Renal cortex interstitium (tissue), 11 donors: ENCODE measurements at regions not wholly inside any gene's neighbourhood (a gene's known extent, or its start where the extent isn't known, plus 50 kb on each side); places are given as distances from the start of the nearest gene placed in this dataset.

ENCODE experiments used
- DNase-seq, 11 donors: peaks; one replicate each; pipeline ENCODE4 v3.0.0-alpha.2; 2013; ENCODE audit warnings: low read depth in 9 of 11, low spot score in 4 of 11; ENCODE audit errors: extremely low read depth in 1 of 11

GRCh38 chr1:29670752-29671151 is 434.4 kb downstream of the PTPRU start:
- DNase-seq = no peak

GRCh38 chr1:29669912-29670311 is 433.6 kb downstream of the PTPRU start:
- DNase-seq = no peak

- DNase-seq = no peak
Observed at GRCh38 chr1:29669158-29669871, 433.0 kb downstream of the PTPRU start.

DNA sequence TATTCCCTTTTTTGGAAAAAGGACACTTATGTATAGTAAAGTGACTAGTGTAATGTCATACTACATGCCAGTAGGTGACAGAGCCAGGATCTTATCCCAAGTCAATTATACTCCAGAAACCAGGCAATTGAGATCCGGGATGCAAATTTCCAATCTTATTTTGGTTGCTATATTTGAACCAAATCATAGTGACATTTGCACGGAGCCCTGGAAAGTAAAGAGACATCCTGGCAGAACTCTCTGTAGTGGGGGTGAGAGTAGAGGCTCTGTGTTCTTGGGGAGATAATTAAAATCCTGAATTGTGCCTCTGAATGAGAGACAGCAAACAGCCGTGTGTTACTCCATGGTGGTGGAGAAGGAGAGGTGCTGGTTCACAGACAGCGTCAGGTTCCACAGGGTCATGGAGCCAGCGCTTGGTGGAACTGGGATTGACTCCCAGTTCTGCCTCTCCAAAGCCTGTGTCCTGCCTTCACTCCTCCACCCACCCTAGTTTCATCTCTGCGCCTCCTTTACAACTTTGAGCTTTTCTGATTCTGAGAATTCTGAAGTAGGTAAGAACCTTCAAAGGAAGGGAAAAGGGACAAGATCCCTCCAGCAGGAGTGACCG is 432.3 kb downstream of the PTPRU start:
- no peak for DNase-seq

GRCh38 chr1:29667951-29668350 is 431.6 kb downstream of the PTPRU start:
- DNase-seq = no peak

DNA sequence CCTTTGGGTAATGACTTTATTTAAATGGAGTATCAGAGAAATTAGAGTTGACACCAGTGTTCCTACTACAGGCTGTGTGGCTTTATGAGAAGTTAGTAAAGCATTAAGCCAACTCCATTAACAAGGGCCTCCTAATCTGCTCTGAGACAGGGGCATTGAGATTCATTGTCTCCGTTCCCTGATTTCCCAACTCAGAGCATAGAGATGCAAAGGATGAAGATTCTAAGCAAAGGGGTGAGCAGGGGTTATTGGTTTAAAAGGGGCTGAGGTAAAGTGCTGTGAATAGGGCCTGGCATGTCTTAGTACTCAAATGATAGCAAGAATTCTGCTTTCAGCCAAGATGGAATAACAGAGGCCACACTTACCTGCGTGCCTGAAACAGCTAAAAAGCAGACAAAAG is 428.4 kb downstream of the PTPRU start:
- DNase-seq = no peak

DNA sequence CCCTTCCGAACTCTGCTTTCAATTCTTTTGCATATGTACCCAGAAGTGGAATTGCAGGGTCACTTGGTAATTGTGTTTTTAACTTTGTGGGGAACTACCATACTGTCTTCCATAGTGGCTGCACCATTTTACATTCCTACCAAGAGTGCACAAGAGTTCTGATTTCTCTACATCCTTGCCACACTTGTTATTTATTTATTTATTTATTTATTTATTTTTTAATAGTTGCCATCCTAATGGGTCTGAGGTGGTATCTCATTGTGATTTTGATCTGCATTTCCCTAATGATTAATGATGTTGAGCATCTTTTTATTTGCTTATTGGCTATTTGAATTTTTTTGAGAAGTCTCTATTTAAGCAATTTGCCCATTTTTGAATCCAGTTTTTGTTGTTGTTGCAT is 422.4 kb downstream of the PTPRU start:
- no peak for DNase-seq

GRCh38 chr1:29657816-29658215 is 421.5 kb downstream of the PTPRU start:
- no peak for DNase-seq

DNA sequence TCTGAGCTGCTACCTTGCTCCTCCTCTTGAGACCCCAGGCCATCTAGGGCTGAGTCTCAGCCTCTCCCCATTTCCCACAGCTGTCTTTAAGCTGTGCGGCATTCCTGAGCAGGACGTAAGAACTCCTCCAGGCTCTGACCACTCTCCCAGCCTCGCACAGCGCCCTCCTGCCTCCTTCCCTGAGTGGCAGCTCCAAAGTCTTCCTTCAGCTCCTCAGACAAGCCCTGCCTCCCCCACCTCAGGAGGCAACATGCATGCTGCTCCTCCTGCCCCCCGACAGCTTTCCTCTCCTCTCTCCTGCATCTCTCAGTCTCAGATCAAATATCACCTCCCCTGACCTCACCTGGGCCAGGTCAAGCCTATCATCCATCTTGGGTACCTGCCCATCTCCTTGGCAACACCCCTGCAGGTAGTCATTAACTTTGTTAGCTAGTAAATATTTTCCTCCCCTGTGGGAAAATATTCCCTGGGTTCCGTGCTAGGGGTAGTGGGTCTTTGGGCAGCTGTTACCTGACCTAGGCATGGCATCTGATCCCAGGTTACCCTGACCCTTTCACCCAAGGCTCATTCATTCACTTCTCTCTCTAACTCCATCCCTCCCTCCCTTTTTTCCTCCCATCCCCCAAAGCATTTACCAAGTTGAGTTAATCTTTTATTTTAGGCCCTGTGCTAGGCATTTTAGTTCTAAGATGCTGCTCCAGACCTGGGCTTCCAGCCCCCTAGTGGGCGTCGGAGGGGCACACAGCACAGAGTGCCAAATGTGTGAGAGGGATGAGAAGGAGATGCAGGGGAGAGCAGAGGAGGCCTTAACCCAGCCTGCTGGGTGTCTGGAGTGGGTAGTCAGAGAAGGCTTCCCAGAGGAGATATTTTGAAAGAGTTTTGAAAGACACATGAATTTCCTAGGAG is 419.9 kb downstream of the PTPRU start:
- DNase-seq = no peak

GRCh38 chr1:29655145-29655544 is 418.8 kb downstream of the PTPRU start:
- DNase-seq = no peak

DNA sequence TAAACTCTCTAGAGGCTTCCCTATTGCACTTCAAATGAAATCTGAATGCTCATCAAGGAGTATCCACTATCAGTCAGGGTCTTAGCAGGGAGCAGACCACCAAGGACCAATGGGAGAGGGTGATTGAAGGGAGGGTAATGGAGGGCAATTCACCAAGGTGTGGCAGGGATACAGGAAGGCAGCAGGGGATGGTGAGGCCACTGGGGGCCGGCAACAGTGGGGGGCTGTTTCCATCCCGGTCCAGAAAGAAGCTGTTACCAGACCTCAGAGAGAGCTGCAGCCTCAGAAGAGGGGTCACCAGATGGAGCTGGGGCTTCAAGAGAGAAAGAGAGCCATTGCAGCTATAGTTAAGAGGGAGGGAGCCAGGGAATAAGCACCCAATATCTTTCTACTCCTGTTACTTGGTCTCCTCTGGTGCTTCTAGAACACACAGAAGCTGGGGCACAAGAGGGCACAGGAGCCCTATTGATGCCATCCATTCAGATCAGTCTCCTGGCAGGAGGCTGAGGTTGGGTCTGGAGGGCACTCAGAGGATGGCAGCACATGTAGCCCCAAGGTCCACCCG is 417.6 kb downstream of the PTPRU start:
- no peak for DNase-seq

- DNase-seq = no peak
Observed at GRCh38 chr1:29653034-29653810, 416.9 kb downstream of the PTPRU start.

GRCh38 chr1:29651684-29652665 is 415.7 kb downstream of the PTPRU start:
- DNase-seq = no peak

DNA sequence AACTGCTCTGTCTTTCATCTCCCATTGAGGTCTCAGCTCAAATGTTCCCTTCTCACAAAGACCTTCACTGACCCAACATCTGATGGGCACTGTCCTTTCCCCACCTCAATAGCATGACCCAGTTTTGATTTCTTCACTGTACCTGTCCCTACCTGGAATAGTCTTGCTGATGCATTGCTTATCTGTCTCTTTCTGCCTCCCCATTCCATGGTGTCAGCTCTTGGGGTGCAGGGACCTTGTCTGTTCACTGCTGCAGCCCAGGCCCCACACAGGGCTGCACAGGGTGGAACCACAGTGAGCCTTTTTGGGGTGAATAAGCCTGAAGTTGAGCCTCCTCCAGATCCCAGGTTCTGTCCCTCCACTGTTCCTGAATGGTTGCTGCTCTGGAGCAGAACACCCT is 414.9 kb downstream of the PTPRU start:
- no peak for DNase-seq

DNA sequence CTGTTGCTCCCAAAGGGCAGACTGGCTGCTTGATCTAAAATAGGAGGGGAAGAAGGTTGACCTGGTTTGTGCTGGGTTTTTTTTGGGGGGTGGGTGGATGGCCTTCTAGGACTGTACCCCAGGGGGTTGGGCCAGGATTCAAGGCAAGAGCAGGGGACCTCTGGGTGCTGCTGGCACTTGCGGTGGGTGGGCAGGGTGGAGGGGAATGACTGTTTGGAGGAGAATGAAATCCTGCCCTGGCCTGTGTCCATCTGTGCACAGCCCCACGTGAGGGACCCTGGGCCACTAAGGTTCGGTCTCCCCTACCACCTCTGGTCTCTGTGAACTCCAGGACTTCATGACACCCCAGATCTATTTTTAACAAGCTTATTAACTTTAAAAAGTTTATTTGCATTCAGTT is 414.2 kb downstream of the PTPRU start:
- no peak for DNase-seq

DNA sequence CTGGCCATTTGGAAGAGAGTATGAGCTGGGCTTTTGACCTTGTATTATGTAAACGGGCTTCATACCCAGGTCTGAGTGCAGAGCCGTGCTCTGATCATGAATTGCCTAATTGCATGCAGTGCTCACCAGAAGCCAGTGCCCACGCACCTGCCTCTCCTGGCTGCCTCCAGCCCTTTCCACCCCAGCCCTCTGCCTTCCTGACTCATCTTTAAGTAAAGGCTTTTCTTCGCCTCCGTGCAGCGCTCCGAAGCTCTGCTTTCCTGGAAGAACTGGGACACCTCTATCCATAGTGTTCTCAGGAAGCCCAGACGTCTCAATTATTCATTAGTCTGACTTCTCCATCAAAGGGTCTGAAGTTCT is 413.7 kb downstream of the PTPRU start:
- DNase-seq = no peak

DNA sequence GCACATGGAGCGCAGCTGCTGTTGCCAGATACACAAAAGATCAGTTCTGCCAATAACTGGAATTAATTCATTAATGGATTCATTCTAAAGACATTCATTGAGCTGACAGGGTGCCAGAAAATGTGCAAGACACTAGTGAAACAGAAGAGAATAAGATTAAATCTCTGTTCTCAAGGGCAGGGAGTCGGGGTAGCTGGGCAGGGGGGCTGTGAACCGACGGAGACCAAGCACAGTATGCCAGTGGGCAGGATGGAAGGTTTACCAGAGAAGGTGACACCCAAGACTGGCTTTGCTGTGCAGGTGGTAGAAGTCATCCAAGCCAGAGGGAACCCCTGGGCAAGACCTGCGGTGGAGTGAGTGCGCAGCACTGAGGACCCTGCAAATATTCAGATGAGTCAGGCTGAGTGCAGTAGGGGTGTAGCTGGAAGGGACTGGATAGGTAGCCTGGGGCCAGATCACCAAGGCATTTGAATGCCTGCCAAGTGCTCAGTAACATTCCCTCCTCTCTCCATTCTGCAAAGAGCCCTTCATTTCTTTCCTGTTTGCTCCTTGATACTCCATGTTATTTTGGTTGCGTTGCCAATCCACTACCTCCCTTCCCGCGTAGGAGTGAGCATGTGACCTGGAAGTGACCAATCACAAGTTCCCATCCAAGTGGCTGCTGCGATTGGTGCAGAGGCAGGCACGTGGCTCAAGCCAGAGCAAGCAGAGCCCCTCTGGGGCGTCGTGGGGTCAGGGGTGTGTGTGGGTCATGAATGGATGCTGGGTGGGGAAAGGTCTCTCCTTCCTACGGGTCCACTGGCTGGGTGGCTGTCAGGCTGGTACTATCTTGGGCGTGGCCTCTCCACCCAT is 413.1 kb downstream of the PTPRU start:
- no peak for DNase-seq
